Effector memory CD4-positive, alpha-beta T cell (primary cell): ENCODE measurements at regions not wholly inside any gene's neighbourhood (a gene's known extent, or its start where the extent isn't known, plus 50 kb on each side); places are given as distances from the start of the nearest gene placed in this dataset.

Experiments used
- DNase-seq, 3 donors: peaks; one replicate each; pipeline ENCODE4 v3.0.0-alpha.2; 2020
- H3K27ac ChIP-seq: 2 replicates; pipeline ENCODE4 v1.7.0; 2013; ENCODE audit warnings: mild to moderate bottlenecking, low read length, moderate library complexity; ENCODE audit not compliant: insufficient read depth, poor library complexity, severe bottlenecking
- H3K27me3 ChIP-seq: replicated peaks from 2 replicates; pipeline ENCODE4 v1.7.0; 2013; ENCODE audit warnings: mild to moderate bottlenecking, low read length; ENCODE audit not compliant: insufficient read depth, control insufficient read depth, poor library complexity, severe bottlenecking
- H3K36me3 ChIP-seq: 2 replicates; pipeline ENCODE4 v1.7.0; 2013; ENCODE audit warnings: mild to moderate bottlenecking, low read length, moderate library complexity; ENCODE audit not compliant: control insufficient read depth, insufficient read depth
- H3K4me1 ChIP-seq: 2 replicates; pipeline ENCODE4 v1.7.0; 2013; ENCODE audit warnings: low read length, mild to moderate bottlenecking; ENCODE audit not compliant: control insufficient read depth, insufficient read depth, poor library complexity, severe bottlenecking
- H3K4me3 ChIP-seq: 2 replicates; pipeline ENCODE4 v1.7.0; 2013; ENCODE audit warnings: low read length, low read depth, mild to moderate bottlenecking; ENCODE audit not compliant: insufficient read depth, poor library complexity, severe bottlenecking
- H3K9me3 ChIP-seq: 2 replicates; pipeline ENCODE4 v1.7.0; 2013; ENCODE audit warnings: mild to moderate bottlenecking, low read length, moderate library complexity; ENCODE audit not compliant: control insufficient read depth

GRCh38 chr15:97189162-97189780 is 771.2 kb upstream of the ARRDC4 start:
- Histone ChIP-seq H3K36me3 (no peaks in the 10 kb centered on the region), H3K4me1 (no peaks in the 10 kb centered on the region), H3K27me3 (no peaks in the 10 kb centered on the region), H3K4me3 (no peak overlapping the region), H3K27ac (no peak overlapping the region), H3K9me3 (no peaks in the 10 kb centered on the region)
- no peak for DNase-seq

- no peak for DNase-seq
- H3K27ac ChIP-seq: no peak overlapping the region
- no peaks in the 10 kb centered on the region for H3K27me3 ChIP-seq
- no peaks in the 10 kb centered on the region for H3K36me3 ChIP-seq
- H3K4me3 ChIP-seq: no peak overlapping the region
- no peaks in the 10 kb centered on the region for H3K9me3 ChIP-seq
- no peaks in the 10 kb centered on the region for H3K4me1 ChIP-seq
These were observed 765.8 kb upstream of the ARRDC4 start for GRCh38 chr15:97194750-97195149.

GRCh38 chr15:97196048-97197014 is 764.2 kb upstream of the ARRDC4 start:
- no peak overlapping the region for H3K27ac ChIP-seq
- no peak for DNase-seq

GRCh38 chr15:97199393-97200051 is 761.0 kb upstream of the ARRDC4 start:
- DNase-seq: no peak
- no peaks in the 10 kb centered on the region for H3K4me1 ChIP-seq
- H3K27ac ChIP-seq: no peak overlapping the region
- H3K27me3 ChIP-seq: no peaks in the 10 kb centered on the region
- no peaks in the 10 kb centered on the region for H3K9me3 ChIP-seq
- H3K36me3 ChIP-seq: no peaks in the 10 kb centered on the region
- H3K4me3 ChIP-seq: no peak overlapping the region

More at GRCh38 chr15:97196048-97197014, 764.2 kb upstream of the ARRDC4 start:
- H3K4me1 ChIP-seq: no peaks in the 10 kb centered on the region
- no peaks in the 10 kb centered on the region for H3K36me3 ChIP-seq
- no peaks in the 10 kb centered on the region for H3K9me3 ChIP-seq
- no peak overlapping the region for H3K4me3 ChIP-seq
- H3K27me3 ChIP-seq: no peaks in the 10 kb centered on the region

- Histone ChIP-seq H3K4me3 (no peak overlapping the region), H3K27ac (no peak overlapping the region), H3K9me3 (no peaks in the 10 kb centered on the region), H3K36me3 (no peaks in the 10 kb centered on the region), H3K27me3 (no peaks in the 10 kb centered on the region), H3K4me1 (no peaks in the 10 kb centered on the region)
- no peak for DNase-seq
These were observed 760.3 kb upstream of the ARRDC4 start for GRCh38 chr15:97200161-97200560.

GRCh38 chr15:97210277-97210676 is 750.2 kb upstream of the ARRDC4 start:
- no peaks in the 10 kb centered on the region for H3K36me3 ChIP-seq
- H3K27ac ChIP-seq: no peak overlapping the region
- no peaks in the 10 kb centered on the region for H3K9me3 ChIP-seq
- no peaks in the 10 kb centered on the region for H3K27me3 ChIP-seq
- no peaks in the 10 kb centered on the region for H3K4me1 ChIP-seq
- DNase-seq: no peak
- H3K4me3 ChIP-seq: no peak overlapping the region

- no peaks in the 10 kb centered on the region for H3K4me1 ChIP-seq
- no peaks in the 10 kb centered on the region for H3K9me3 ChIP-seq
These were observed 744.9 kb upstream of the ARRDC4 start for GRCh38 chr15:97215629-97216028.

GRCh38 chr15:97224191-97224641 is 736.3 kb upstream of the ARRDC4 start:
- Histone ChIP-seq H3K27ac (no peak overlapping the region), H3K9me3 (no peaks in the 10 kb centered on the region), H3K27me3 (no peaks in the 10 kb centered on the region), H3K4me3 (no peak overlapping the region), H3K4me1 (no peaks in the 10 kb centered on the region), H3K36me3 (no peaks in the 10 kb centered on the region)
- DNase-seq: no peak

More at GRCh38 chr15:97215629-97216028, 744.9 kb upstream of the ARRDC4 start:
- Histone ChIP-seq H3K36me3 (no peaks in the 10 kb centered on the region), H3K27ac (no peak overlapping the region), H3K4me3 (no peak overlapping the region), H3K27me3 (no peaks in the 10 kb centered on the region)
- no peak for DNase-seq

- Histone ChIP-seq H3K27me3 (no peaks in the 10 kb centered on the region), H3K36me3 (no peaks in the 10 kb centered on the region), H3K27ac (no peak overlapping the region), H3K9me3 (no peaks in the 10 kb centered on the region), H3K4me1 (no peaks in the 10 kb centered on the region), H3K4me3 (no peak overlapping the region)
- DNase-seq: no peak
These were observed 725.5 kb upstream of the ARRDC4 start for GRCh38 chr15:97234851-97235610.
